ENCODE measurements at regions not wholly inside any gene's neighbourhood (a gene's known extent, or its start where the extent isn't known, plus 50 kb on each side); places are given as distances from the start of the nearest gene placed in this dataset.

DNA sequence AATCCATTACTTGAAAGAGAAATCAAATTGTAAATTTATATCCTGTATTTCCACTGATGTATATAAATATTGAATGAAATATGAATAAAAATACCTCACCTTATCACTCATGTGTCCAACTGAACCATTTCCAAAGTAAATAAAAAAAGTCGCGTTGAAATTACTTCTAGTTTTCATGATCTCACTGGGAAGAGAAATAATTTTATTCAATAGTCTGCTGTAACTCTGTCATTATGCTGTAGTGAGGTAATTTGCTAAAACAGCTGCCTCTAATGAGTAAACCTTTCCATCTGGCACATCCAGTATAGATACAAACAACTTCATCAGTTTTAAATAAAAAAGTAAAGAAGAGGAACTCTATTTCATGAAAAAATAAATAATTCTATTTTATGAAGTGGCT, 611.5 kb downstream of the ZNF608 start:
- FAIRE-seq (no peak), DNase-seq (ENCODE audit: low read depth in 1 of 2, low spot score in 2 of 2) (no peak)
- Histone ChIP-seq H3K56ac (replicated peaks; ENCODE audit: insufficient read length, low read depth, low read length) (no peak overlapping the region), H3K27ac (ENCODE audit: low read depth, low read length) (no peak overlapping the region), H2AK5ac (ENCODE audit: low read depth, low read length) (no peak overlapping the region), H3K9me3 (ENCODE audit: insufficient read depth in 2 of 2, low read depth in 1 of 2, low read length in 1 of 2) (no peaks in the 10 kb centered on the region), H4K5ac (ENCODE audit: insufficient read length, low read depth, low read length) (no peak overlapping the region), H3K79me1 (ENCODE audit: low read depth, low read length) (no peaks in the 10 kb centered on the region), H2BK15ac (ENCODE audit: low read length) (no peak overlapping the region), H3K14ac (ENCODE audit: insufficient read length) (no peak overlapping the region), H4K8ac (ENCODE audit: extremely low read depth, insufficient read depth, low read length) (no peak overlapping the region), H2BK12ac (ENCODE audit: low read depth, low read length) (no peak overlapping the region), H4K20me1 (replicated peaks in 1 of 2; ENCODE audit: control insufficient read depth in 1 of 2, insufficient read depth in 2 of 2, low read length in 2 of 2) (no peaks in the 10 kb centered on the region), H2BK5ac (ENCODE audit: low read depth, low read length) (no peak overlapping the region), H3K4me1 (replicated peaks in 1 of 4; ENCODE audit: control insufficient read depth in 3 of 4, insufficient read depth in 4 of 4, low read length in 3 of 4) (no peaks in the 10 kb centered on the region), H3K36me3 (ENCODE audit: control insufficient read depth in 2 of 4, insufficient read depth in 4 of 4, low read length in 3 of 4) (no peaks in the 10 kb centered on the region; a peak in 1 of 8 replicates), H2AFZ (ENCODE audit: low read length) (no peak overlapping the region), H3K9ac (replicated peaks in 1 of 4; ENCODE audit: extremely low read depth in 1 of 4, low read depth in 3 of 4, low read length in 3 of 4) (no peak overlapping the region), H3K23ac (ENCODE audit: insufficient read length) (no peak overlapping the region), H3K18ac (ENCODE audit: extremely low read depth, low read length) (no peak overlapping the region), H3K4ac (replicated peaks; ENCODE audit: insufficient read length, low read depth, low read length) (no peak overlapping the region), H2BK20ac (ENCODE audit: low read length) (no peak overlapping the region), H4K91ac (replicated peaks; ENCODE audit: insufficient read length, low read length) (no peak overlapping the region), H3K23me2 (ENCODE audit: low read depth, low read length) (no peaks in the 10 kb centered on the region), H3K79me2 (ENCODE audit: control insufficient read depth in 1 of 2, insufficient read depth in 2 of 2, low read length in 2 of 2) (no peaks in the 10 kb centered on the region), H3K27me3 (replicated peaks in 1 of 4; ENCODE audit: control insufficient read depth in 3 of 4, extremely low read depth in 1 of 4, insufficient read depth in 3 of 4, low read length in 3 of 4) (no peaks in the 10 kb centered on the region), H3K4me2 (ENCODE audit: insufficient read depth in 1 of 2, low read depth in 2 of 2, low read length in 2 of 2) (no peak overlapping the region), H2BK120ac (replicated peaks; ENCODE audit: low read depth, low read length) (no peak overlapping the region), H3K4me3 (ENCODE audit: extremely low read depth in 1 of 4, insufficient read depth in 2 of 4, low read depth in 3 of 4, low read length in 4 of 4) (no peak overlapping the region)
- ChIA-PET CTCF (ENCODE audit: partially characterized antibody) (interaction anchor here (0.5 kb wide), 1 partner anchor 51 kb away, joined by 3 read pairs; no protein-coding TSS in a partner anchor), POLR2A (ENCODE audit: partially characterized antibody) (no interaction called here)
- TF ChIP-seq ZNF274 (IDR thresholded peaks at IDR 0.05; ENCODE audit: borderline replicate concordance, extremely low read depth, low read length), result no peak
- WGBS, 2 experiments (ENCODE audit: extremely low coverage in 1 of 2, insufficient coverage in 1 of 2, insufficient read length in 1 of 2, insufficient replicate concordance in 2 of 2, low coverage in 1 of 2, low lambda C conversion rate in 2 of 2, missing lambda C conversion rate in 1 of 2), result 97% methylated on average over 2 of the region's 2 CpGs; no CpG with 5 or more reads in 1 of the 2 experiments

Measured in H1 (cell line).